Endothelial cell (in vitro differentiated cells): ENCODE measurements at regions not wholly inside any gene's neighbourhood (a gene's known extent, or its start where the extent isn't known, plus 50 kb on each side); places are given as distances from the start of the nearest gene placed in this dataset.

Source experiments
- DNase-seq: peaks from one replicate; pipeline ENCODE4 v3.0.0; 2021; ENCODE audit warnings: low spot score
- H3K27ac Mint-ChIP-seq: one replicate; pipeline ENCODE4 v1.8.0; 2021; ENCODE audit warnings: mixed read lengths, inconsistent platforms; ENCODE audit not compliant: unreplicated experiment
- H3K27me3 Mint-ChIP-seq: one replicate; pipeline ENCODE4 v1.8.0; 2021; ENCODE audit warnings: mild to moderate bottlenecking, moderate library complexity, mixed read lengths, inconsistent platforms; ENCODE audit not compliant: unreplicated experiment
- H3K36me3 Mint-ChIP-seq: one replicate; pipeline ENCODE4 v1.8.0; 2021; ENCODE audit warnings: mild to moderate bottlenecking, low read depth, mixed read lengths, inconsistent platforms; ENCODE audit not compliant: unreplicated experiment
- H3K4me1 Mint-ChIP-seq: one replicate; pipeline ENCODE4 v1.8.0; 2021; ENCODE audit warnings: mild to moderate bottlenecking, mixed read lengths, inconsistent platforms; ENCODE audit not compliant: unreplicated experiment
- H3K4me3 Mint-ChIP-seq: one replicate; pipeline ENCODE4 v1.8.0; 2021; ENCODE audit warnings: mild to moderate bottlenecking, mixed read lengths, inconsistent platforms; ENCODE audit not compliant: unreplicated experiment
- H3K9me3 Mint-ChIP-seq: one replicate; pipeline ENCODE4 v1.8.0; 2021; ENCODE audit warnings: mixed read lengths, inconsistent platforms; ENCODE audit not compliant: unreplicated experiment
- TF ChIP-seq, protein P1 (sequence below): fragments of 200-600 bp; sonication (generic); IDR thresholded peaks from one replicate; pipeline ENCODE4 v1.5.0; 2021; ENCODE audit warnings: antibody characterized with exemption; ENCODE audit not compliant: unreplicated experiment

- H3K9me3 Mint-ChIP-seq = no peaks in the 10 kb centered on the region
- no peaks in the 10 kb centered on the region for H3K36me3 Mint-ChIP-seq
- no peak for DNase-seq
- H3K27me3 Mint-ChIP-seq = no peaks in the 10 kb centered on the region
- TF ChIP-seq, protein P1, sequence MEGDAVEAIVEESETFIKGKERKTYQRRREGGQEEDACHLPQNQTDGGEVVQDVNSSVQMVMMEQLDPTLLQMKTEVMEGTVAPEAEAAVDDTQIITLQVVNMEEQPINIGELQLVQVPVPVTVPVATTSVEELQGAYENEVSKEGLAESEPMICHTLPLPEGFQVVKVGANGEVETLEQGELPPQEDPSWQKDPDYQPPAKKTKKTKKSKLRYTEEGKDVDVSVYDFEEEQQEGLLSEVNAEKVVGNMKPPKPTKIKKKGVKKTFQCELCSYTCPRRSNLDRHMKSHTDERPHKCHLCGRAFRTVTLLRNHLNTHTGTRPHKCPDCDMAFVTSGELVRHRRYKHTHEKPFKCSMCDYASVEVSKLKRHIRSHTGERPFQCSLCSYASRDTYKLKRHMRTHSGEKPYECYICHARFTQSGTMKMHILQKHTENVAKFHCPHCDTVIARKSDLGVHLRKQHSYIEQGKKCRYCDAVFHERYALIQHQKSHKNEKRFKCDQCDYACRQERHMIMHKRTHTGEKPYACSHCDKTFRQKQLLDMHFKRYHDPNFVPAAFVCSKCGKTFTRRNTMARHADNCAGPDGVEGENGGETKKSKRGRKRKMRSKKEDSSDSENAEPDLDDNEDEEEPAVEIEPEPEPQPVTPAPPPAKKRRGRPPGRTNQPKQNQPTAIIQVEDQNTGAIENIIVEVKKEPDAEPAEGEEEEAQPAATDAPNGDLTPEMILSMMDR = no peak
- H3K27ac Mint-ChIP-seq = no peak overlapping the region
- no peaks in the 10 kb centered on the region for H3K4me1 Mint-ChIP-seq
- H3K4me3 Mint-ChIP-seq = no peak overlapping the region
Observed at GRCh38 chrX:14357314-14357713, 172.0 kb upstream of the GLRA2 start.

GRCh38 chrX:14356401-14356800, 172.9 kb upstream of the GLRA2 start:
- no peaks in the 10 kb centered on the region for H3K27me3 Mint-ChIP-seq
- peaks cover 9% of the 10 kb centered on the region for H3K4me1 Mint-ChIP-seq
- no peak overlapping the region for H3K27ac Mint-ChIP-seq
- TF ChIP-seq, protein P1 = no peak
- H3K9me3 Mint-ChIP-seq = no peaks in the 10 kb centered on the region
- DNase-seq = no peak
- no peaks in the 10 kb centered on the region for H3K36me3 Mint-ChIP-seq
- no peak overlapping the region for H3K4me3 Mint-ChIP-seq

GRCh38 chrX:14355556-14355955, 173.8 kb upstream of the GLRA2 start:
- H3K36me3 Mint-ChIP-seq = no peaks in the 10 kb centered on the region
- H3K4me3 Mint-ChIP-seq = no peak overlapping the region
- TF ChIP-seq, protein P1 = no peak
- H3K9me3 Mint-ChIP-seq = no peaks in the 10 kb centered on the region
- no peaks in the 10 kb centered on the region for H3K27me3 Mint-ChIP-seq
- no peak overlapping the region for H3K27ac Mint-ChIP-seq
- H3K4me1 Mint-ChIP-seq = peaks cover 11% of the 10 kb centered on the region
- no peak for DNase-seq

DNA sequence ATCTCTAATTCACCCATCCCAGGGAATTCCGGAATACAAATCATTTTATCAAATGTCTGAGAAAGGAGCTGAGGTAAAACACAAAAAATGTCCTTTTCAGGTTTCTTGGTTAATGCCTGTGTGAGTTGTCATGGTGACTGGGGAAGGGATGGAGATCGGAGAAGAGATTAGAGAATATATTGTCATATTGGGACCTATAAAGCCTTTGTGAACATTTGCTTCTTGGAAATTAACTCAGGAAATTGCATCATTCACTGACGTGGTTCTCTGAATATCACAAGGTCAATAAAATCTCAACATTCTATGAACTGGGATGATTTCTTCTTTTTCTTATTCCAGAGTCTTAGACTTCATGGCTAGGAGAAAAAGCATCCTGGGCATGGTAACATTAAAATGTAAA, 174.8 kb upstream of the GLRA2 start:
- no peak for DNase-seq
- Mint-ChIP-seq H3K36me3 (no peaks in the 10 kb centered on the region), H3K4me1 (peaks cover 11% of the 10 kb centered on the region), H3K27ac (no peak overlapping the region), H3K27me3 (no peaks in the 10 kb centered on the region), H3K4me3 (no peak overlapping the region), H3K9me3 (no peaks in the 10 kb centered on the region)
- TF ChIP-seq, protein P1 = no peak

- DNase-seq = no peak
- TF ChIP-seq, protein P1 = no peak
- Mint-ChIP-seq H3K27me3 (no peaks in the 10 kb centered on the region), H3K36me3 (no peaks in the 10 kb centered on the region), H3K4me3 (no peak overlapping the region), H3K4me1 (peaks cover 11% of the 10 kb centered on the region), H3K9me3 (no peaks in the 10 kb centered on the region), H3K27ac (peak overlapping the region; percentile 93)
Observed at GRCh38 chrX:14352511-14352910, 176.8 kb upstream of the GLRA2 start.
